PC-3 (cell line): ENCODE measurements at regions not wholly inside any gene's neighbourhood (a gene's known extent, or its start where the extent isn't known, plus 50 kb on each side); places are given as distances from the start of the nearest gene placed in this dataset.

Experiments
- ATAC-seq: fragments of 200-7000 bp; cut with Tn5 transposase; 2 replicates; pipeline ENCODE4 v1.9.1; 2020; ENCODE audit warnings: mild to moderate bottlenecking, moderate library complexity
- BruUV-seq: library from RNA; stranded (reverse); fragments of 400-500 nt; replicated peaks from 2 replicates; lab custom pipeline; 2021; lab: Mats Ljungman, UMichigan
- CTCF ChIA-PET: fragments of 300-600 bp; sonication (Branson Sonifier 250); formaldehyde crosslinking; loops from one replicate; lab custom pipeline; 2022; ENCODE audit warnings: antibody characterized with exemption; lab: Charles Lee
- POLR2A ChIA-PET: fragments of 300-600 bp; sonication (Branson Sonifier 250); formaldehyde crosslinking; loops from one replicate; lab custom pipeline; 2022; ENCODE audit warnings: antibody characterized with exemption; ENCODE audit not compliant: unreplicated experiment; lab: Charles Lee
- DNase-seq: peaks from one replicate; pipeline ENCODE4 v3.0.0-alpha.2; 2015
- H2AFZ ChIP-seq: fragments of 300-600 bp; sonication (generic); 2 replicates; pipeline ENCODE4 v1.6.0; 2016; ENCODE audit warnings: antibody characterized with exemption, low read length
- H3F3A ChIP-seq: fragments of 300-600 bp; sonication (generic); one replicate; pipeline ENCODE4 v1.6.0; 2017; ENCODE audit warnings: antibody characterized with exemption, low read length, control low read depth, mild to moderate bottlenecking; ENCODE audit not compliant: unreplicated experiment
- H3K27ac ChIP-seq: fragments of 300-600 bp; sonication (generic); 2 replicates; pipeline ENCODE4 v1.5.1; 2016; ENCODE audit warnings: mild to moderate bottlenecking, low read length
- H3K27me3 ChIP-seq: fragments of 300-600 bp; sonication (generic); 2 replicates; pipeline ENCODE4 v1.6.1; 2016; ENCODE audit warnings: low read length, mixed read lengths
- H3K36me3 ChIP-seq: fragments of 300-600 bp; sonication (generic); 2 replicates; pipeline ENCODE4 v1.6.1; 2016; ENCODE audit warnings: low read depth, mixed run types, low read length, mixed read lengths
- H3K4me1 ChIP-seq: fragments of 300-600 bp; sonication (generic); 2 replicates; pipeline ENCODE4 v1.5.1; 2016; ENCODE audit warnings: low read length; ENCODE audit not compliant: insufficient read depth
- H3K4me2 ChIP-seq: fragments of 300-600 bp; sonication (generic); 2 replicates; pipeline ENCODE4 v1.6.0; 2016; ENCODE audit warnings: low read length
- H3K4me3 ChIP-seq: fragments of 300-600 bp; sonication (generic); 2 replicates; pipeline ENCODE4 v1.5.1; 2016; ENCODE audit warnings: mild to moderate bottlenecking, low read length, mixed read lengths
- H3K79me2 ChIP-seq: fragments of 300-600 bp; sonication (generic); 2 replicates; pipeline ENCODE4 v1.6.1; 2017; ENCODE audit warnings: low read length, mixed read lengths
- H3K9ac ChIP-seq: fragments of 300-600 bp; sonication (generic); 2 replicates; pipeline ENCODE4 v1.6.0; 2016; ENCODE audit warnings: mild to moderate bottlenecking, low read length
- H3K9me2 ChIP-seq: fragments of 300-600 bp; sonication (generic); replicated peaks from 2 replicates; pipeline ENCODE4 v1.6.1; 2016; ENCODE audit warnings: mixed run types, low read length, mixed read lengths
- H3K9me3 ChIP-seq: fragments of 300-600 bp; sonication (generic); 2 replicates; pipeline ENCODE4 v1.6.1; 2016; ENCODE audit warnings: low read length, mixed read lengths
- H4K20me1 ChIP-seq: fragments of 300-600 bp; sonication (generic); 2 replicates; pipeline ENCODE4 v1.6.1; 2016; ENCODE audit warnings: low read length, mixed read lengths
- CTCF ChIP-seq: fragments of 300-600 bp; sonication (generic); conservative IDR thresholded peaks from 2 replicates; pipeline ENCODE4 v1.5.1; 2017; ENCODE audit warnings: antibody characterized with exemption, low read depth, mild to moderate bottlenecking, low read length
- EZH2 ChIP-seq: fragments of 300-600 bp; sonication (generic); IDR thresholded peaks from one replicate; pipeline ENCODE4 v1.6.1; 2017; ENCODE audit warnings: antibody characterized with exemption, mild to moderate bottlenecking, low read length; ENCODE audit not compliant: unreplicated experiment
- EZH2phosphoT487 ChIP-seq: fragments of 300-600 bp; sonication (generic); IDR thresholded peaks from 2 replicates; pipeline ENCODE4 v1.6.1; 2018; ENCODE audit warnings: mild to moderate bottlenecking, antibody characterized with exemption, low read length, borderline replicate concordance
- intact Hi-C: fragments of 100-400 bp; cut with micrococcal nuclease; formaldehyde crosslinking; loops from 2 replicates; pipeline ENCODE4 v1.9.0; 2023

- H3K27me3 ChIP-seq, result peaks cover 47% of the 10 kb centered on the region
- no peaks in the 10 kb centered on the region for H3K9me2 ChIP-seq
- H3K9me3 ChIP-seq, result no peaks in the 10 kb centered on the region
- ATAC-seq, result no peak
- H3K4me1 ChIP-seq, result no peaks in the 10 kb centered on the region
- H3K36me3 ChIP-seq, result no peaks in the 10 kb centered on the region
- H2AFZ ChIP-seq, result no peak overlapping the region
- H3F3A ChIP-seq, result no peaks in the 10 kb centered on the region
- ChIA-PET CTCF (no interaction called here), POLR2A (no interaction called here)
- no peak for TF ChIP-seq EZH2phosphoT487
- no peak for TF ChIP-seq CTCF
- no peak for TF ChIP-seq EZH2
- BruUV-seq, result no TSS peak
- no peak for DNase-seq
- H3K79me2 ChIP-seq, result no peaks in the 10 kb centered on the region
- H3K9ac ChIP-seq, result no peak overlapping the region
- no peaks in the 10 kb centered on the region for H4K20me1 ChIP-seq
- H3K4me3 ChIP-seq, result no peak overlapping the region
- no peak overlapping the region for H3K27ac ChIP-seq
- no peak overlapping the region for H3K4me2 ChIP-seq
- intact Hi-C loops, result no loop called here
These were observed 75.1 kb upstream of the GALNT9 start for GRCh38 chr12:132404435-132404855.

GRCh38 chr12:132403636-132404434 is 74.4 kb upstream of the GALNT9 start:
- Histone ChIP-seq H3K4me3 (no peak overlapping the region), H3K79me2 (no peaks in the 10 kb centered on the region), H3F3A (no peaks in the 10 kb centered on the region), H3K9me3 (no peaks in the 10 kb centered on the region), H3K27ac (no peak overlapping the region), H3K4me1 (no peaks in the 10 kb centered on the region), H3K4me2 (no peak overlapping the region), H3K27me3 (peaks cover 53% of the 10 kb centered on the region), H3K36me3 (no peaks in the 10 kb centered on the region), H3K9ac (no peak overlapping the region), H2AFZ (no peak overlapping the region), H4K20me1 (no peaks in the 10 kb centered on the region), H3K9me2 (no peaks in the 10 kb centered on the region)
- POLR2A ChIA-PET, result no interaction called here
- DNase-seq (no peak), ATAC-seq (no peak)
- CTCF ChIA-PET, result no interaction called here
- TF ChIP-seq EZH2 (no peak), EZH2phosphoT487 (no peak), CTCF (no peak)
- no TSS peak for BruUV-seq
- intact Hi-C loops, result no loop called here

GRCh38 chr12:132402831-132403416 is 73.5 kb upstream of the GALNT9 start:
- intact Hi-C loops, result no loop called here
- Histone ChIP-seq H3K27ac (no peak overlapping the region), H3K9ac (no peak overlapping the region), H3K79me2 (no peaks in the 10 kb centered on the region), H3K4me1 (no peaks in the 10 kb centered on the region), H2AFZ (no peak overlapping the region), H3K9me3 (no peaks in the 10 kb centered on the region), H3K36me3 (no peaks in the 10 kb centered on the region), H3K27me3 (peaks cover 62% of the 10 kb centered on the region), H3F3A (no peaks in the 10 kb centered on the region), H3K4me3 (no peak overlapping the region), H3K9me2 (no peaks in the 10 kb centered on the region), H4K20me1 (no peaks in the 10 kb centered on the region), H3K4me2 (no peak overlapping the region)
- no TSS peak for BruUV-seq
- ATAC-seq, result no peak
- POLR2A ChIA-PET, result no interaction called here
- no peak for TF ChIP-seq EZH2phosphoT487
- no peak for TF ChIP-seq EZH2
- TF ChIP-seq CTCF, result no peak
- CTCF ChIA-PET, result no interaction called here
- no peak for DNase-seq
